Midbrain (tissue), 1 donor: ENCODE measurements at regions not wholly inside any gene's neighbourhood (a gene's known extent, or its start where the extent isn't known, plus 50 kb on each side); places are given as distances from the start of the nearest gene placed in this dataset.
A peak's percentile ranks its signal among the peaks of the same experiment; 100 is the strongest.

Experiments
- DNase-seq: peaks from one replicate; lab custom pipeline; 2025; lab: John Stamatoyannopoulos, UW

GRCh38 chr6:133184798-133185372 is 56.3 kb upstream of the EYA4 start:
- peak; percentile 39 for DNase-seq

- no peak for DNase-seq
Measured at GRCh38 chr6:133185731-133186130, 55.4 kb upstream of the EYA4 start.

- no peak for DNase-seq
Measured at GRCh38 chr6:133187114-133187513, 54.0 kb upstream of the EYA4 start.

GRCh38 chr6:133187657-133188453 is 53.3 kb upstream of the EYA4 start:
- DNase-seq = no peak

- no peak for DNase-seq
Measured at GRCh38 chr6:133190912-133191311, 50.2 kb upstream of the EYA4 start.

- no peak for DNase-seq
Measured at GRCh38 chr6:133191323-133191722, 49.8 kb upstream of the EYA4 start.
